HG03378 (cell line): ENCODE measurements at regions not wholly inside any gene's neighbourhood (a gene's known extent, or its start where the extent isn't known, plus 50 kb on each side); places are given as distances from the start of the nearest gene placed in this dataset.

Experiments
- ATAC-seq: cut with Tn5 transposase; IDR thresholded peaks from one replicate; pipeline ENCODE4 v1.9.1; 2021; ENCODE audit warnings: mild to moderate bottlenecking, moderate library complexity; ENCODE audit not compliant: unreplicated experiment

GRCh38 chr2:136207030-136207623, 89.2 kb upstream of the CXCR4 start:
- peak; percentile 54 for ATAC-seq

- peak; percentile 91 for ATAC-seq
These were observed 88.7 kb upstream of the CXCR4 start for GRCh38 chr2:136206613-136207012.

- no peak for ATAC-seq
These were observed 87.7 kb upstream of the CXCR4 start for GRCh38 chr2:136205615-136206014.

- ATAC-seq, result no peak
These were observed 87.0 kb upstream of the CXCR4 start for GRCh38 chr2:136204971-136205370.

GRCh38 chr2:136195226-136195625, 77.3 kb upstream of the CXCR4 start:
- ATAC-seq, result no peak

- ATAC-seq, result no peak
These were observed 73.1 kb upstream of the CXCR4 start for GRCh38 chr2:136191041-136191440.

GRCh38 chr2:136189221-136189782, 71.4 kb upstream of the CXCR4 start:
- no peak for ATAC-seq

GRCh38 chr2:136188086-136188485, 70.1 kb upstream of the CXCR4 start:
- no peak for ATAC-seq

- no peak for ATAC-seq
These were observed 68.2 kb upstream of the CXCR4 start for GRCh38 chr2:136185981-136186776.

GRCh38 chr2:136183097-136183496, 65.1 kb upstream of the CXCR4 start:
- no peak for ATAC-seq

GRCh38 chr2:136182315-136182714, 64.4 kb upstream of the CXCR4 start:
- no peak for ATAC-seq

- ATAC-seq, result no peak
These were observed 61.6 kb upstream of the CXCR4 start for GRCh38 chr2:136179602-136179975.

- no peak for ATAC-seq
These were observed 61.1 kb upstream of the CXCR4 start for GRCh38 chr2:136178941-136179601.

GRCh38 chr2:136175868-136176267, 57.9 kb upstream of the CXCR4 start:
- no peak for ATAC-seq

- ATAC-seq, result no peak
These were observed 57.5 kb upstream of the CXCR4 start for GRCh38 chr2:136175466-136175865.

GRCh38 chr2:136173126-136173525, 55.2 kb upstream of the CXCR4 start:
- no peak for ATAC-seq

GRCh38 chr2:136171223-136171622, 53.3 kb upstream of the CXCR4 start:
- no peak for ATAC-seq

- no peak for ATAC-seq
These were observed 50.8 kb upstream of the CXCR4 start for GRCh38 chr2:136168720-136169119.

GRCh38 chr2:136167721-136168475, 49.9 kb upstream of the CXCR4 start:
- ATAC-seq, result no peak
